A673 (cell line): ENCODE measurements at regions not wholly inside any gene's neighbourhood (a gene's known extent, or its start where the extent isn't known, plus 50 kb on each side); places are given as distances from the start of the nearest gene placed in this dataset.

ENCODE experiments used
- BruUV-seq: library from RNA; stranded (reverse); fragments of 400-500 nt; replicated peaks from 2 replicates; lab custom pipeline; 2021; lab: Mats Ljungman, UMichigan
- CTCF ChIA-PET: fragments of 300-600 bp; sonication (Branson Sonifier 250); formaldehyde crosslinking; loops from one replicate; lab custom pipeline; 2022; ENCODE audit warnings: antibody characterized with exemption; lab: Charles Lee
- POLR2A ChIA-PET: fragments of 300-600 bp; sonication (Branson Sonifier 250); formaldehyde crosslinking; loops from one replicate; lab custom pipeline; 2022; ENCODE audit warnings: antibody characterized with exemption; ENCODE audit not compliant: low non-redundant PET; lab: Charles Lee
- DNase-seq: peaks from one replicate; pipeline ENCODE4 v3.0.0-alpha.2; 2015; ENCODE audit warnings: low spot score
- H3K27ac ChIP-seq: fragments of 200-600 bp; sonication (generic); 2 replicates; pipeline ENCODE4 v1.5.1; 2016; ENCODE audit warnings: mixed run types, low read depth, mild to moderate bottlenecking, mixed read lengths, antibody characterized with exemption, low read length; ENCODE audit not compliant: poor library complexity, severe bottlenecking
- H3K27me3 ChIP-seq: fragments of 200-600 bp; sonication (generic); replicated peaks from 2 replicates; pipeline ENCODE4 v1.6.1; 2017; ENCODE audit warnings: mixed run types, low read depth, mild to moderate bottlenecking, mixed read lengths, antibody characterized with exemption, low read length; ENCODE audit not compliant: insufficient read depth, poor library complexity
- H3K36me3 ChIP-seq: fragments of 200-600 bp; sonication (generic); 2 replicates; pipeline ENCODE4 v1.6.1; 2016; ENCODE audit warnings: mixed run types, mild to moderate bottlenecking, mixed read lengths, antibody characterized with exemption, low read length; ENCODE audit not compliant: insufficient read depth, poor library complexity, severe bottlenecking
- H3K4me1 ChIP-seq: fragments of 200-600 bp; sonication (generic); 2 replicates; pipeline ENCODE4 v1.6.1; 2017; ENCODE audit warnings: mixed run types, mild to moderate bottlenecking, mixed read lengths, antibody characterized with exemption, low read length; ENCODE audit not compliant: insufficient read depth, poor library complexity, severe bottlenecking
- H3K4me3 ChIP-seq: fragments of 200-600 bp; sonication (generic); 2 replicates; pipeline ENCODE4 v1.5.1; 2016; ENCODE audit warnings: low read depth, mixed run types, mild to moderate bottlenecking, mixed read lengths, low read length; ENCODE audit not compliant: poor library complexity, severe bottlenecking
- H3K9me3 ChIP-seq: fragments of 200-600 bp; sonication (generic); 2 replicates; pipeline ENCODE4 v1.6.1; 2016; ENCODE audit warnings: mixed run types, low read depth, mild to moderate bottlenecking, mixed read lengths, antibody characterized with exemption, low read length; ENCODE audit not compliant: poor library complexity, severe bottlenecking
- CTCF ChIP-seq: fragments of 300-800, 200-600 bp; sonication (generic); conservative IDR thresholded peaks from 2 replicates; pipeline ENCODE4 v1.5.1; 2017; ENCODE audit warnings: low read depth, mild to moderate bottlenecking, antibody characterized with exemption, low read length, moderate library complexity, mixed read lengths
- EZH2 ChIP-seq: fragments of 200-600 bp; sonication (generic); IDR thresholded peaks from 2 replicates; pipeline ENCODE4 v1.6.1; 2017; ENCODE audit warnings: borderline replicate concordance, low read depth, mild to moderate bottlenecking, mixed read lengths, antibody characterized with exemption, low read length; ENCODE audit not compliant: poor library complexity, severe bottlenecking
- intact Hi-C: fragments of 100-400 bp; cut with micrococcal nuclease; formaldehyde crosslinking; loops from one replicate; pipeline ENCODE4 v1.10.0; 2022; ENCODE audit not compliant: unreplicated experiment

- no peak for DNase-seq
- H3K4me3 ChIP-seq = no peak overlapping the region
- POLR2A ChIA-PET = no interaction called here
- no peaks in the 10 kb centered on the region for H3K36me3 ChIP-seq
- H3K27ac ChIP-seq = no peak overlapping the region
- CTCF ChIA-PET = no interaction called here
- peaks cover 27% of the 10 kb centered on the region for H3K27me3 ChIP-seq
- BruUV-seq = no TSS peak
- TF ChIP-seq EZH2 = no peak
- no peak for TF ChIP-seq CTCF
- no peaks in the 10 kb centered on the region for H3K9me3 ChIP-seq
- no peaks in the 10 kb centered on the region for H3K4me1 ChIP-seq
- intact Hi-C loops = no loop called here
Measured at GRCh38 chr10:4590807-4591206, 235.2 kb upstream of the AKR1E2 start.

GRCh38 chr10:4588824-4589223 is 237.2 kb upstream of the AKR1E2 start:
- H3K27me3 ChIP-seq = peaks cover 32% of the 10 kb centered on the region
- no peaks in the 10 kb centered on the region for H3K36me3 ChIP-seq
- POLR2A ChIA-PET = no interaction called here
- no peaks in the 10 kb centered on the region for H3K9me3 ChIP-seq
- CTCF ChIA-PET = no interaction called here
- H3K4me3 ChIP-seq = no peak overlapping the region
- TF ChIP-seq CTCF (no peak), EZH2 (no peak)
- no peak overlapping the region for H3K27ac ChIP-seq
- no peaks in the 10 kb centered on the region for H3K4me1 ChIP-seq
- intact Hi-C loops = no loop called here
- no peak for DNase-seq
- BruUV-seq = no TSS peak

- CTCF ChIA-PET = no interaction called here
- Histone ChIP-seq H3K9me3 (no peaks in the 10 kb centered on the region), H3K4me3 (no peak overlapping the region), H3K27ac (no peak overlapping the region), H3K27me3 (peaks cover 39% of the 10 kb centered on the region), H3K4me1 (no peaks in the 10 kb centered on the region), H3K36me3 (no peaks in the 10 kb centered on the region)
- intact Hi-C loops = no loop called here
- POLR2A ChIA-PET = no interaction called here
- no TSS peak for BruUV-seq
- TF ChIP-seq EZH2 = no peak
- no peak for TF ChIP-seq CTCF
- DNase-seq = no peak
Measured at GRCh38 chr10:4587466-4587865, 238.5 kb upstream of the AKR1E2 start.
